Heart right ventricle (tissue), 16 donors: ENCODE measurements at regions not wholly inside any gene's neighbourhood (a gene's known extent, or its start where the extent isn't known, plus 50 kb on each side); places are given as distances from the start of the nearest gene placed in this dataset.

ENCODE experiments used
- ATAC-seq, 8 donors: fragments of 200-7000 bp; cut with Tn5 transposase; one replicate each; pipeline ENCODE4 v1.9.1; 2020; ENCODE audit warnings: mild to moderate bottlenecking in 8 of 8, moderate library complexity in 8 of 8, moderate number of reproducible peaks in 1 of 8
- DNase-seq, 2 donors: peaks; one replicate each; pipeline ENCODE4 v3.0.0-alpha.2; 2020
- H3K27ac ChIP-seq, 10 donors: fragments of 200-600 bp; sonication (generic) in 2 of 10; one replicate each; pipeline versions ENCODE4 v1.5.0 to v1.8.0; 2020 to 2022; ENCODE audit warnings: mild to moderate bottlenecking in 3 of 10
- H3K27me3 ChIP-seq, 7 donors: fragments of 200-600 bp; one replicate each; pipeline ENCODE4 v1.8.0; 2021 to 2022; ENCODE audit warnings: mild to moderate bottlenecking in 2 of 7
- H3K36me3 ChIP-seq, 9 donors: fragments of 200-600 bp; sonication (generic) in 1 of 9; one replicate each; pipeline versions ENCODE4 v1.5.0 to v1.8.0; 2020 to 2022; ENCODE audit warnings: mild to moderate bottlenecking in 2 of 9
- H3K4me1 ChIP-seq, 9 donors: fragments of 200-600 bp; sonication (generic) in 1 of 9; one replicate each; pipeline versions ENCODE4 v1.5.0 to v1.8.0; 2020 to 2022; ENCODE audit warnings: mild to moderate bottlenecking in 4 of 9
- H3K4me3 ChIP-seq, 10 donors: fragments of 200-600 bp; sonication (generic) in 2 of 10; one replicate each; pipeline versions ENCODE4 v1.5.0 to v1.8.0; 2020 to 2022; ENCODE audit warnings: mild to moderate bottlenecking in 7 of 10, moderate library complexity in 2 of 10
- H3K9me3 ChIP-seq, 11 donors: fragments of 200-600 bp in 10 of 11; sonication (generic) in 2 of 11; one replicate each; pipeline versions ENCODE4 v1.5.0 to v1.8.0; 2013 to 2022; ENCODE audit warnings: mild to moderate bottlenecking in 2 of 11, control low read depth in 1 of 11, moderate library complexity in 1 of 11
- WGBS, 2 donors: extraction: QIAGEN DNeasy Blood & Tissue Kit; methylation state at CpG; one replicate each; pipeline ENCODE4 v1.1.7; 2013; ENCODE audit warnings: inconsistent platforms in 1 of 2; 5-methylcytosine and 5-hydroxymethylcytosine counted together
- intact Hi-C, 10 donors: fragments of 100-400 bp; cut with DNase I; formaldehyde crosslinking; loops; one replicate each; pipeline versions ENCODE4 v1.11.1 to v1.14.2; 2022
- TF ChIP-seq, protein P1 (sequence below), 9 donors: fragments of 200-600 bp; sonication (generic) in 2 of 9; IDR thresholded peaks; one replicate each; pipeline versions ENCODE4 v1.5.0 to v1.8.0; 2021 to 2022; ENCODE audit warnings: antibody characterized with exemption in 9 of 9, mild to moderate bottlenecking in 5 of 9, moderate library complexity in 1 of 9
- donor health status: Arrhythmogenic right ventricular cardiomyopathy.
- donor health status: ischemic (EF 13 %, LVEDD 7.1; RV severe dilation, severe dysfunction).
- donor health status: healthy with polysubstance abuse.
- donor health status: DM: no; HTN: yes; CAD: no.
- donor health status: DM: no; HTN: no; CAD: no.
- donor health status: ischemic (EF 25% LVEDD 6.9; RV normal size, moderate dysfunction).
- donor health status: ischemic (EF 25% LVEDD 5.7; RV mildly dilated, moderate dysfunction).
- donor health status: healthy.
- donor health status: DM: yes; HTN: yes; CAD: no.
- donor health status: Ischemic cardiomyopathy.
- donor health status: ischemic (EF 35%, LVEDD 5.7; RV mildly dilated, moderate dysfunction).
- donor health status: nonischemic (EF 11% LVEDD 7.7; RV severe dilation, severe dysfunction).
- donor health status: DM: yes; HTN: yes; CAD: no.
- donor health status: PGD.
- donor health status: ischemic (EF 29% LVEDD 5.4; RV normal size, mild dysfunction).
- donor health status: nonischemic (EF 23%, LVEDD 6.1; RV moderate dilation, normal function).

DNA sequence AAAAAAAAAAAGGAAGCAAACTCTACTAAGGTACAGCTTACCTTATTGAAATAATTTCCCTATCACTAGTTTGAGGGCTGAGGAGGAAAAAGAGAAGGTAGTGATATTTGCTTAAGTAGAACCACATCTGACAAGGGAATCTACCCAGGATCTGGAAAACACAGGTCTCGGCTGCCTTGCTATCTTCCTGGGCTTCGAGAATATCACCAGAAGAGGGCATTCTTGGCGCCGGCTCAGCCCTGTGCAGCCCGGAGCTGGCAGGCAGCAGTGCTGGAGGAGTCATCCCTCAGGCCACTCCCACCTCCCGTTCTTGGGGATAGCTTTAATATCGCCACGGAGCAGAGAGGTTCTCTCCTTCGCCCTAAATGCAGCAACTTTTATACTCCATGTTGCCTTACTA, 1181.2 kb downstream of the VRK1 start:
- WGBS, 2 donors: 1 to 3% methylated on average over 9 of the region's 9 CpGs
- DNase-seq: peak; percentile 62 to 78
- ATAC-seq: peak; percentile 83 to 96 (median 92)
- H3K36me3 ChIP-seq: no peaks in the 10 kb centered on the region
- peaks cover 0 to 5% (median 0%) of the 10 kb centered on the region in 11 donors for H3K9me3 ChIP-seq
- peak overlapping the region in 9 of 10 donors; percentile 28 to 49 (median 41) for H3K4me3 ChIP-seq
- intact Hi-C loops: no loop called here
- H3K27ac ChIP-seq: peak overlapping the region in 9 of 10 donors; percentile 2 to 85 (median 63)
- H3K27me3 ChIP-seq: no peaks in the 10 kb centered on the region
- TF ChIP-seq, protein P1, sequence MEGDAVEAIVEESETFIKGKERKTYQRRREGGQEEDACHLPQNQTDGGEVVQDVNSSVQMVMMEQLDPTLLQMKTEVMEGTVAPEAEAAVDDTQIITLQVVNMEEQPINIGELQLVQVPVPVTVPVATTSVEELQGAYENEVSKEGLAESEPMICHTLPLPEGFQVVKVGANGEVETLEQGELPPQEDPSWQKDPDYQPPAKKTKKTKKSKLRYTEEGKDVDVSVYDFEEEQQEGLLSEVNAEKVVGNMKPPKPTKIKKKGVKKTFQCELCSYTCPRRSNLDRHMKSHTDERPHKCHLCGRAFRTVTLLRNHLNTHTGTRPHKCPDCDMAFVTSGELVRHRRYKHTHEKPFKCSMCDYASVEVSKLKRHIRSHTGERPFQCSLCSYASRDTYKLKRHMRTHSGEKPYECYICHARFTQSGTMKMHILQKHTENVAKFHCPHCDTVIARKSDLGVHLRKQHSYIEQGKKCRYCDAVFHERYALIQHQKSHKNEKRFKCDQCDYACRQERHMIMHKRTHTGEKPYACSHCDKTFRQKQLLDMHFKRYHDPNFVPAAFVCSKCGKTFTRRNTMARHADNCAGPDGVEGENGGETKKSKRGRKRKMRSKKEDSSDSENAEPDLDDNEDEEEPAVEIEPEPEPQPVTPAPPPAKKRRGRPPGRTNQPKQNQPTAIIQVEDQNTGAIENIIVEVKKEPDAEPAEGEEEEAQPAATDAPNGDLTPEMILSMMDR (IDR thresholded peaks at IDR 0.05): peak in 7 of 9 donors; percentile 14 to 53 (median 33)
- peaks cover 0 to 38% (median 3%) of the 10 kb centered on the region in 9 donors for H3K4me1 ChIP-seq

DNA sequence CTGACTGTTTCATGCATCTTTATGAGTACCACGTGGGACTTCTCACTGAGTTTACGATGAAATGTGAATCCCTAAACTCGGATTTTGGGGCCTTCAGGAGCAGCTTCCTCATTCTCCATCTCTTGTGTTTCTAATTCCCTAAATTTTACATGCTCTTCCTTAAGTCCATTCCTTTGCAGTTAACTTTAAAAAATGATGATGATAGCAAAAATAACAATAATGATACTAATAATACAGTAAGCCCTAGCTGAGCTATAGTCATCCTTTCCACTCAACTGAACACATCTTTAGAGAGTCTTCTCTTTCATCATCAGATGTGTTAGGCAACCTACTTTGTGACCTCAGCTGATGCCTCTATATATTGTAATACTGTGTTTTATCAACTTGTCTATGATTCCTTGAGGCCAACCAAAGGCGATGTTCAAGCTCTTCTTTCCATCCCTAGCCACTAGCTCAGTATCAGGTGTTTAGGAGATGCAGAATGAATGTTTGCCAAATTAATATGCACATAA, 1196.4 kb downstream of the VRK1 start:
- H3K27ac ChIP-seq: peak overlapping the region in 1 of 10 donors; percentile 70
- H3K4me1 ChIP-seq: no peaks in the 10 kb centered on the region
- peaks cover 0 to 11% (median 0%) of the 10 kb centered on the region in 7 donors for H3K27me3 ChIP-seq
- no peaks in the 10 kb centered on the region for H3K9me3 ChIP-seq
- no peak overlapping the region for H3K4me3 ChIP-seq
- TF ChIP-seq, protein P1 (IDR thresholded peaks at IDR 0.05): no peak
- no peak for DNase-seq
- ATAC-seq: no peak
- no peaks in the 10 kb centered on the region for H3K36me3 ChIP-seq
- intact Hi-C loops: no loop called here
- 66 to 81% methylated on average over 4 of the region's 4 CpGs for WGBS, 2 donors

DNA sequence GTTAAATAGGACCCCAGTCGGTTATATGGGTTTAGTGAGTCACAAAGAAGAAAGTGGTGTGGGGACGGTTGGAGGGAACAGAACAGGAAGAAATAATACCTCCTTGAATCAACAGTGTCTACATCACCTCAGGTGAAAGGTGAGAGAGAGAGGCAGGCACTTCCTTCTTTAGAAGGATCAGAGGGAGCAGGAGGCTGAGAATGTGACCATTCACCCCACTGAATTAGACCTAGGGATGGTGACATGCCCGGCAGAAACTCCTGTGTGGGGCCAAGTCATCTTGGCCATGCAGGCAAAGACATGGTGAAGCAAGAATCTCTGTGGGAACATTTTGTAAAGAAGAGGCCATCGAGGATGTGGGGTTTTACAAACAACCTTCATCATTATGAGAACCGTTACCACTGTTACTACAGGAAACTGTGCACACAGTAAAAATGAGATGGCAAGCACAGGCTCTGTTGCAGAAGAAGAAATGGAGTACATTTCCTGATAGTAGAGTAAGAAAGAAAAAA, 1196.9 kb downstream of the VRK1 start:
- ATAC-seq (peak in 1 of 8 donors; percentile 34), DNase-seq (no peak)
- Histone ChIP-seq H3K4me3 (no peak overlapping the region), H3K4me1 (no peaks in the 10 kb centered on the region), H3K27me3 (peaks cover 0 to 11% (median 0%) of the 10 kb centered on the region in 7 donors), H3K36me3 (no peaks in the 10 kb centered on the region), H3K9me3 (no peaks in the 10 kb centered on the region), H3K27ac (peak overlapping the region in 1 of 10 donors; percentile 70)
- 72 to 75% methylated on average over 5 of the region's 5 CpGs for WGBS, 2 donors
- intact Hi-C loops: no loop called here
- TF ChIP-seq, protein P1 (IDR thresholded peaks at IDR 0.05): no peak

DNA sequence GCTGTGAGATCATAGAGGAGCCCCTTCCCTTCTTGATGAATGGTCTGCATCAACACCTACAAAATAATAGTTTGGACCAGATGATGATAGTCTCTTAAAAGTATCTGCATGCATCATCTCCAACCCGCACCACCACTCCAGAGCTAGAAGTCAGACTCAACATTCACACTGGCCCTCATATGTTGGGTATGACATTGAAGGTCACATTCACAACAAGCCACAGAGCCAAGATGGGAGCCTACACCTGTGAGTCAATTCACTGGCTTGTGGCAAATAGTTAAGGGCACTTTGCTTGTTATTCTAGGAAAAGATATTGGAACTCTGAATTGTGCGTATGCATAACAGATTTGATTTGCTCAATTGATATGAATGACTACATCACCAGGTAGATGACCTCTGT, 1197.9 kb downstream of the VRK1 start:
- Histone ChIP-seq H3K4me3 (no peak overlapping the region), H3K27me3 (peaks cover 0 to 11% (median 0%) of the 10 kb centered on the region in 7 donors), H3K27ac (peak overlapping the region in 1 of 10 donors; percentile 70), H3K36me3 (no peaks in the 10 kb centered on the region), H3K4me1 (no peaks in the 10 kb centered on the region), H3K9me3 (no peaks in the 10 kb centered on the region)
- WGBS, 2 donors: 94 to 96% methylated on average over 2 of the region's 2 CpGs
- intact Hi-C loops: no loop called here
- DNase-seq: no peak
- ATAC-seq: no peak
- TF ChIP-seq, protein P1 (IDR thresholded peaks at IDR 0.05): no peak
